NOMO-1 (cell line): ENCODE measurements at regions not wholly inside any gene's neighbourhood (a gene's known extent, or its start where the extent isn't known, plus 50 kb on each side); places are given as distances from the start of the nearest gene placed in this dataset.
"Not testable (repeated sequence)": the region's sequence is repeated elsewhere in the genome, so short reads cannot be mapped to it uniquely, and the experiment has no call there.

Experiments used
- DNase-seq, 2 experiments: peaks; one replicate each; lab custom pipeline; 2025; ENCODE audit not compliant: unreplicated experiment in 2 of 2; lab: John Stamatoyannopoulos, UW

GRCh38 chr7:48813472-48813871 is 110.9 kb upstream of the CDC14C start:
- DNase-seq = no peak

GRCh38 chr7:48822138-48822537 is 102.2 kb upstream of the CDC14C start:
- no peak for DNase-seq

GRCh38 chr7:48832303-48832845 is 92.0 kb upstream of the CDC14C start:
- no peak for DNase-seq

- DNase-seq = no peak
These were observed 87.1 kb upstream of the CDC14C start for GRCh38 chr7:48837266-48837665.

GRCh38 chr7:48839108-48839507 is 85.2 kb upstream of the CDC14C start:
- peak; percentile 42 to 75 for DNase-seq

GRCh38 chr7:48841739-48842138 is 82.6 kb upstream of the CDC14C start:
- DNase-seq = no peak

- DNase-seq = no peak
These were observed 76.4 kb upstream of the CDC14C start for GRCh38 chr7:48847917-48848316.

GRCh38 chr7:48860447-48860846 is 63.9 kb upstream of the CDC14C start:
- not testable (repeated sequence) for DNase-seq

- DNase-seq = no peak
These were observed 55.4 kb upstream of the CDC14C start for GRCh38 chr7:48868916-48869315.

GRCh38 chr7:48872548-48872947 is 51.8 kb upstream of the CDC14C start:
- DNase-seq = no peak
